OCI-LY1 (cell line): ENCODE measurements at regions not wholly inside any gene's neighbourhood (a gene's known extent, or its start where the extent isn't known, plus 50 kb on each side); places are given as distances from the start of the nearest gene placed in this dataset.

Experiments used
- H2AFZ ChIP-seq: fragments of 200-600 bp; sonication (generic), shearing (Covaris generic); 2 replicates; pipeline ENCODE4 v1.6.0; 2014; ENCODE audit warnings: antibody characterized with exemption, mild to moderate bottlenecking, low read length
- H3F3A ChIP-seq: fragments of 200-600 bp; sonication (generic), shearing (Covaris generic); 2 replicates; pipeline ENCODE4 v1.6.0; 2014; ENCODE audit warnings: mild to moderate bottlenecking, antibody characterized with exemption, low read length, moderate library complexity; ENCODE audit not compliant: insufficient read depth
- H3K27ac ChIP-seq: fragments of 200-600 bp; sonication (generic); 2 replicates; pipeline ENCODE4 v1.5.1; 2014; ENCODE audit warnings: low read length, mixed run types, mild to moderate bottlenecking, low read depth; ENCODE audit not compliant: poor library complexity, severe bottlenecking
- H3K27me3 ChIP-seq: fragments of 200-600 bp; sonication (generic); 2 replicates; pipeline ENCODE4 v1.6.0; 2014; ENCODE audit warnings: antibody characterized with exemption, mild to moderate bottlenecking, low read length, moderate library complexity; ENCODE audit not compliant: insufficient read depth
- H3K36me3 ChIP-seq: fragments of 200-600 bp; sonication (generic); 2 replicates; pipeline ENCODE4 v1.6.1; 2014; ENCODE audit warnings: mild to moderate bottlenecking, antibody characterized with exemption, low read length, moderate library complexity, mixed read lengths; ENCODE audit not compliant: insufficient read depth
- H3K4me1 ChIP-seq: fragments of 200-600 bp; sonication (generic); 2 replicates; pipeline ENCODE4 v1.5.1; 2014; ENCODE audit warnings: mild to moderate bottlenecking, low read length, moderate library complexity; ENCODE audit not compliant: insufficient read depth, severe bottlenecking
- H3K4me2 ChIP-seq: fragments of 200-600 bp; sonication (generic), shearing (Covaris generic); 2 replicates; pipeline ENCODE4 v1.6.1; 2014; ENCODE audit warnings: low read length
- H3K4me3 ChIP-seq: fragments of 200-600 bp; sonication (generic); 2 replicates; pipeline ENCODE4 v1.5.1; 2014; ENCODE audit warnings: low read length, low read depth, mild to moderate bottlenecking, mixed read lengths; ENCODE audit not compliant: poor library complexity, severe bottlenecking
- H3K79me2 ChIP-seq: fragments of 200-600 bp; shearing (Covaris generic); 2 replicates; pipeline ENCODE4 v1.6.1; 2016; ENCODE audit warnings: mixed run types, low read length, mixed read lengths; ENCODE audit not compliant: insufficient read depth
- H3K9ac ChIP-seq: fragments of 200-600 bp; sonication (generic), shearing (Covaris generic); 2 replicates; pipeline ENCODE4 v1.6.1; 2014; ENCODE audit warnings: mild to moderate bottlenecking, low read length, mixed read lengths
- H3K9me2 ChIP-seq: fragments of 200-600 bp; sonication (generic), shearing (Covaris generic); 2 replicates; pipeline ENCODE4 v1.6.1; 2014; ENCODE audit warnings: low read depth, mild to moderate bottlenecking, low read length, mixed read lengths
- H3K9me3 ChIP-seq: fragments of 200-600 bp; shearing (Covaris generic); 2 replicates; pipeline ENCODE4 v1.6.1; 2014; ENCODE audit warnings: low read length, mixed read lengths
- H4K20me1 ChIP-seq: fragments of 200-600 bp; sonication (generic), shearing (Covaris generic); 2 replicates; pipeline ENCODE4 v1.6.0; 2016; ENCODE audit warnings: mild to moderate bottlenecking, low read length; ENCODE audit not compliant: insufficient read depth
- CTCF ChIP-seq: fragments of 200-600 bp; sonication (generic), shearing (Covaris generic); IDR thresholded peaks from 2 replicates; pipeline ENCODE4 v1.5.1; 2017; ENCODE audit warnings: mild to moderate bottlenecking, antibody characterized with exemption, low read length, moderate library complexity, mixed read lengths
- EZH2 ChIP-seq: fragments of 200-600 bp; sonication (generic), shearing (Covaris generic); IDR thresholded peaks from 2 replicates; pipeline ENCODE4 v1.8.0; 2017; ENCODE audit warnings: borderline replicate concordance, mixed run types, mild to moderate bottlenecking, antibody characterized with exemption, low read length, moderate library complexity, mixed read lengths

GRCh38 chr4:14679906-14680305, 322.4 kb upstream of the CPEB2 start:
- Histone ChIP-seq H3K4me2 (no peak overlapping the region), H3K79me2 (no peaks in the 10 kb centered on the region), H3K4me1 (no peaks in the 10 kb centered on the region), H4K20me1 (no peaks in the 10 kb centered on the region), H3F3A (no peaks in the 10 kb centered on the region), H3K27ac (no peak overlapping the region), H3K9ac (no peak overlapping the region), H3K36me3 (no peaks in the 10 kb centered on the region), H3K9me2 (no peaks in the 10 kb centered on the region), H3K4me3 (no peak overlapping the region), H3K27me3 (no peaks in the 10 kb centered on the region), H3K9me3 (no peaks in the 10 kb centered on the region), H2AFZ (no peak overlapping the region)
- TF ChIP-seq CTCF (no peak), EZH2 (no peak)

- Histone ChIP-seq H3K4me3 (no peak overlapping the region), H2AFZ (no peak overlapping the region), H3K79me2 (no peaks in the 10 kb centered on the region), H3K9me3 (no peaks in the 10 kb centered on the region), H3K4me1 (no peaks in the 10 kb centered on the region), H3F3A (no peaks in the 10 kb centered on the region), H3K9me2 (no peaks in the 10 kb centered on the region), H3K36me3 (no peaks in the 10 kb centered on the region), H3K27me3 (no peaks in the 10 kb centered on the region), H4K20me1 (no peaks in the 10 kb centered on the region), H3K9ac (no peak overlapping the region), H3K4me2 (no peak overlapping the region), H3K27ac (no peak overlapping the region)
- TF ChIP-seq EZH2 (no peak), CTCF (no peak)
Observed at GRCh38 chr4:14681330-14681729, 321.0 kb upstream of the CPEB2 start.

- Histone ChIP-seq H4K20me1 (no peaks in the 10 kb centered on the region), H3K9ac (no peak overlapping the region), H3K27me3 (no peaks in the 10 kb centered on the region), H2AFZ (no peak overlapping the region), H3K79me2 (no peaks in the 10 kb centered on the region), H3F3A (no peaks in the 10 kb centered on the region), H3K4me2 (no peak overlapping the region), H3K4me1 (no peaks in the 10 kb centered on the region), H3K9me3 (no peaks in the 10 kb centered on the region), H3K36me3 (no peaks in the 10 kb centered on the region), H3K4me3 (no peak overlapping the region), H3K27ac (no peak overlapping the region), H3K9me2 (no peaks in the 10 kb centered on the region)
- TF ChIP-seq EZH2 (no peak), CTCF (no peak)
Observed at GRCh38 chr4:14693728-14694127, 308.6 kb upstream of the CPEB2 start.
